Activated CD4-positive, CD25-positive, alpha-beta regulatory T cell treated with anti-CD3 and anti-CD28 coated beads, Interleukin-2, amount 50 U/mL, for 72 hours (primary cell): ENCODE measurements at regions not wholly inside any gene's neighbourhood (a gene's known extent, or its start where the extent isn't known, plus 50 kb on each side); places are given as distances from the start of the nearest gene placed in this dataset.
"Not testable (repeated sequence)": the region's sequence is repeated elsewhere in the genome, so short reads cannot be mapped to it uniquely, and the experiment has no call there.

Experiments
- DNase-seq: peaks from one replicate; pipeline ENCODE4 v3.0.0; 2021

DNA sequence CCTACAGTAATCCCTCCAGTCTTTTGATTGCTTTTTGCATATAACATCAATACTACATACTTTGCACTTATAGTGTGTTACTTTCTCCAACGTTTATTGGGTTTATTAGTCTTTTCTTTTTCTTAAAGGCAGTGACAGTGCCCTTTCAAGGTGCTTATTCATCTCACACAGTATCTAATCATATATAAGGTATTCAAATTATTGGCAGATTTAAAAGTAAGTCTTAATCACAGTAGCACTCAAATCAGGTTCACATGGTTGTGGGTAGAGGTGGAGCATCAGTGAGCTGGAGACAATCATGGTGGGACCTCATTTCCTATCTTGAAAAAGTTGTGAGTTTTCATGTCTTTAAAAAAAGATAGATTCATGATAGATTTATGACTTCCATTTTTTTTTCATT lies 706.2 kb downstream of the GALC start:
- DNase-seq: no peak

DNA sequence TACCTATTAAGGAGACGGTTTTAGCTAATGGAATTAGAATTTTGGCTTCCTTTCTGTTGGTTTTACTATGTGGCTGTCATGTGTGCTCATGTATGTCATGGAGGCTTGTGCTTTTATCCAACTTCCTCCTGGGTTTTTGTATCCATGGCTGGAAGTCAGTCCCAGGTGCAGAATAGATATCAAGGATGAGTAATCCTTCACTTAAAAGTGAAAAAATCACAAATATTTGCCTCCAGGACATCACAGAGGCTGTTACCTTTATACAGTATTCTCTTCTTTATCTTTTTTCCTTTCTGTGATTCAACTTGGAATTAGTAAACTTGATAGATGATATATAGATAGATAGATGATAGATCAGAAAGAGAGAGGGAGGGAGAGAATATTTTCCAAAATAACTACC lies 706.8 kb downstream of the GALC start:
- no peak for DNase-seq

DNA sequence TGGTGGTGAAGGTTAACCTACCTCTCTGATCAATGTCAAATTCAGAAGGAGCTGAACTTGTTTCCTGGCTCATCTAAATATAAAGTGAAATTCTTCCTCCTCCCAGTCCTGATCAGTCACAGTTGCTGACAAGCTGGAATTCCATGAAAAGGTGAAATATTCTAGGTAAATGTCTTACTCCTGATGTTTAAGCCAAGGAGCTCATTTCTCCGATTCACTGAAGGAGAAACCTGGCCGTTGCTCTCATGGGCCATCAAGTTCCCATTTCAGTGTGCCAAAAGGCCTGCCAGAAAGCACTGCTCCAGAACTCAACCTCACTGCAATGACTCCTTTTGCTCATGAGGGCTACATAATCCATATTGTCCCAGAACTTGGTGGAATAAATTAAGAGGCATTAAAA lies 707.5 kb downstream of the GALC start:
- DNase-seq: no peak

DNA sequence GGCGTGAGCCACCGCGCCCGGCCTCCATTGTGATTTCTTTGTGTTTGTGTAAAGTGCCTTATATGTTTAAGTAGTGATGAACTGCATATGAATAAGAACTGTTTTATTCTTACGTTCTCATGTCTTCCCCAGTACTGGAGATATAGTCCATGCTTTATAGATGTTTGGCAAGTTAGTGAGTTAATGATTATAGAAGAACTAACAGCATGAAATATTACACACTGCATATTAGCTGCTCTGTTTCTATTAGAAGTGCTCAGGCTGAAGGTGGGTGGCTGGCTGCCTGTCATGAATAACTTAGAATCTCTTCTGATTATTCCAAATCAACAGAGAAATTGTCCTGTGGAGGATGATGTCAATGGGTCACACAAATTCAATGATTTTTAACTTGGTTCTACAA lies 709.4 kb downstream of the GALC start:
- no peak for DNase-seq

DNA sequence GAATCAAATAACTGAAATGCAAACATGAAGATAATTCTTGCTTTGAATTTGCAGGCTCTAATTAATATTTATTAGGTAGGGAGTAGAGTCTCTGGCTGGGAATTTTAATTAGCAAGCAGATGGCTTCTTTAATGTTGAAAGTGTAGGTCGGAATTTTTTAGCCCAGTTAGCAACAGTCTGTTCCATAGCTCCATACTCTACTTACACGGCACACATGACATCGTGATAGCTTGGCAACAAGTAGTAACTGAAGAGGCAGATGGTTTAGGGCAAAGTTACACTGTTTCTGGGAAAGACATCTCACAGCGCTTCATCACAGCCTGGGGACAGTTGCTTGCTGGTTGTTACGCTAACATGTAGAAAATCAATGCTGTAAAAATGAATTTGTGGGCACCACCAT lies 710.7 kb downstream of the GALC start:
- no peak for DNase-seq

DNA sequence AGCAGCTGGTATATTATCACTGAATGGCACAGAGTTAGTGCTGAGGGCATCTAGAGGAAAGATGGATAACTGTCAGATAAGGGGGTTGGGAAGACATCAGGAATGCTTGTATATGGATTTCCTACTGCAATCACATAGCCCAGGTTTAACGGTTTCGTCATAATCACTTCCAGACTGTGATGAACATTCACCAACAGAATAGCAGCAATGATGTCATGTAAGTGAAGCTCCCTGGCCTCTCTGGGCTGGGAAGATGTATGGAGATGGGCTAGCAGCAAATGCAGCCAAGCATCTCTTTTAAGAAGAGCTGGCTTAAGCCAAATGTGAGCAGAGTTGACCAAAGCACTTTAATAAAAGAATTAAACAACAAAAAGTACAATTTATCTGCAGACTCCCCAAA lies 714.6 kb downstream of the GALC start:
- no peak for DNase-seq

DNA sequence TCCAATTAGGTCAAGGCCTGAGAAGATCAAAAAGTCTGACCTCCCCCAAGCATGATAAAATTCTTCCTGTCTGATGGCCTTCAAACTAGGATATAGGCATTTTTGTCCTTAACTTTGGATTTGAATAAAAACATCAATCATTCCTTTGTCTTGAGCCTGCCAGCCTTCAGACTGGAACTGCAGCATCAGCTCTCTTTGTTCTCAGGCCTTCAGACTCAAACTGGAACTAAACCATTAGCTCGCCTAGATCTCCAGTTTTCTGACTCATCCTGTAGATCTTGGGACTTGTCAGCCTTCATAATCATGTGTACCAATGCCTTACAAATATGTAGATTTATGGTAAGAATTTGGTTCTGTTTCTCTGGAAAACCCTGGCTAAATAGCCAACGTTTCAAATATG lies 721.7 kb downstream of the GALC start:
- DNase-seq: no peak

DNA sequence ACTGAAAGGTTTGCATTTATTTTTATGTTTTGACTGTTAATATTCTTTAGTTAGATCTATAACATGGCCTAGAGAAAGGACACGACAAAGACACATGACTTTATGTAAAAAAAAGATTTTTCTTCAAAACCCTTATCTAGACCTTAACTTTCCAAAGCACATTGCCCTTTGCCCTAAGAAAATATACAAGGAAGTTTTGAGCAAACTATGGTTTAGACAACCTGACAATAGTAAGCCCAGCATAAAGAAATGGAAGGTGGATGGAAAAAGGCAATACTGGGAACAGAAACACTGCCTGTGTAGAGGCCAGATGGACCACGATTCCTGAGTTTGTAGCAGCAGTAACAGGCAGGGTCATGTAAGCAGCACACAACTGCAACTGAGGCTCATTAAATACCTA lies 724.0 kb downstream of the GALC start:
- no peak for DNase-seq

DNA sequence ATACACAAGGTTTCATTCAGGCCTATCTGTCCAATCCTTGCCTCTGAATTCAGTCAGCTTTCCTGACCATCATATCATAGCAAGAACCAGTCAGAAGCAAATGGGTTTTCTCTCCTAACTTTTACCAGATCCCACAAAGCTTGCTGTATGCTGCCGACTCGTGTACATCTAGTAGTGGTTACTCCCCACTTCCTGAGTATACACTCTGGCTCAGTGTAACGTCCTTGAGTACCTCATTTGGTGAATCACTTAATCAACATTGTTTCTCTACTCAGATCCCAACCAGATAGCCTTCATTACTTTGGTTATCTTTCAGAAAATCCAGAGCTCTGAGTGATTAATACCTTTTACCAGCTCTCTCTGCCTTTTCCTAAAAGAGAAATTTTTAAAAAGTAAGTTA lies 728.2 kb downstream of the GALC start:
- no peak for DNase-seq

DNA sequence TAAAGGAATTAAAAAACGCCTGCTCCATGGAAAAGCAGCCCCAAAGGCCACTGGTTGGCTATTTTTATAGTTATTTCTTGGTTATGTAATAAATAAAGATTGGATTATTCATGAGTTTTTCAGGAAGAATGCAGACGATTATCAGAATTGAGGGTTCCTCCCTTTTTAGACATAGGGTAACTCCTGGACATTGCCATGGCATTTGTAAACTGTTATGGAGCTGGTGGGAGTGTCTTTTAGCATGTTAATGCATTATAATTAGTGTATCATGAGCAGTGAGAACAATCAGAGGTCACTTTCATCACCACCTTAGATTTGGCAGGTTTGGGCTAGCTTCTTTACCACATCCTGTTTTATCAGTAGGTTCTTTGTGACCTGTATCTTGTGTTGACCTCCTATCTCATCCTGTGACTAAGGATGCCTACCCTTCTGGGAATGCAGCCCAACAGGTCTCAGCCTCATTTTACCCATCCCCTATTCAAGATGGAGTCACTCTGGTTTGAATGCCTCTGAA lies 728.7 kb downstream of the GALC start:
- DNase-seq: no peak

DNA sequence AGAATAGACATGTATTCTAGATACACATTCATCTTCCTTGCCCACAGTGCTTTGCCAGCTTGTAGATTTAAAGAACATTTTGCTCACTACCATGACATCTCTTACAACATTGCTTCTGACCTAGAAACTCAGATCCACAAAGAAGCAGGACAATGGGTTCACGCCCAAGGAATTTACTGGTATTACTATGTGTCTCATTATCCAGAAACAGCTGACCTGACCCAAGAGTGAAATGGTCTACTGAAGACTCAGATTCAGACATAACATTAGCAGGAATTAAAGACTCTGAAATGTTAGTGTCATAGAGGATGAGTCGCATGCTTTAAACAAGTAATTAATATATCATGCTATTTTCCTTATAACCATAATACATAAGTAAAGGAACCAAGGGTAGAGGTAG lies 731.4 kb downstream of the GALC start:
- no peak for DNase-seq

DNA sequence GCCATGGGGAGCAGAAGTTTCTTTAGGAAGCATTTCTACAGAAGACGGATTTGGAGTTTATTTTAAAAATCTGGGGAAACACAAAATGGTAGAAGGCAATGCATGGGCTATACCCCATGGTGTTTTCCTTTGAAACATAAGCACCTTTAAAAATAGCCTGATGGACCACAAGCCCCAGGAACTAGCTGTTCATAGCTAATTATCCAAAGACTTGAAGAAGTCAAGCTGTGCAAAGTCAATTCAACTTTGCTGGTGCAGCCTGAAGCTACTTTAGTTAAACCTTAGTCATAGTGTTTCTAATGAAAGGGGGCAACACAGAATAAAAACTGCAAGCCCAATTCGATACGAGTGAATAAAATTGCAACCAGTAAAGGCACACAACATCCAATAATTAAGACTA lies 732.5 kb downstream of the GALC start:
- no peak for DNase-seq

DNA sequence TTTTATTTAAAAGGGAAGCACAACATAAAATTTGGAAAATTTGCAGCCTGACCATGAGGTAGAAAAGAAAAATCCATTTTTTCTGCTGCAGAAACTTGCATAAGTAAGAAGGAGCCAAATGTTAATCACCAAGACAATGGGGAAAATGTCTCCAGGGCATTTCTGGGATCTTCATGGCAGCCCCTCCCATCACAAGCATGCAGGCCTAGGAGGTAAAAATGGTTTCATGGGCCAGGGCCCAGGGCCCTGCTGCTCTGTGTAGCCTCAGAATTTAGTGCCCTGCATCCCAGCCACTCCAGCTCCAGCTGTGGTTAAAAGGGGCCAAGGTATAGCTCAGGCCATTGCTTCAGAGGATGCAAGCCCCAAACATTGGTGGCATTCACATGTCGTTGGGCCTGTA lies 735.6 kb downstream of the GALC start:
- no peak for DNase-seq

DNA sequence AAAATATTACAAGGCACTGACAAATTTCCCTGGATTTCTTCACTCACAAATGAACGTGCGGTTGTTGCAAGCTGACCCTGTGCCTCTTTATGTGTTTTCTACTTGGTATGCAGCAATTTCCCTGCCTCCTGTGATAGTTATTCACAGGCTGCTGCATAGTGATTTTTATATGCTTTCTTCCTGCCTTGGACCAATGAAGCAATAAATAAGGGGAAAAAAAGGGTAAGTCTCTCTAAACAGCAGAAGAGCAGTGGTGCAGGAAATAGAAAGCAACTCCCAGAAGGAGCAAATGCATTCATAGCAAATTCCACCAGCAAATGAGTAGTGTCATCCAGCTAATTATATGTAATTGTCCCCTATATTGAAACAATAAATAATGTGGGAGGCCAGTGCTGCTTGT lies 737.9 kb downstream of the GALC start:
- DNase-seq: no peak

DNA sequence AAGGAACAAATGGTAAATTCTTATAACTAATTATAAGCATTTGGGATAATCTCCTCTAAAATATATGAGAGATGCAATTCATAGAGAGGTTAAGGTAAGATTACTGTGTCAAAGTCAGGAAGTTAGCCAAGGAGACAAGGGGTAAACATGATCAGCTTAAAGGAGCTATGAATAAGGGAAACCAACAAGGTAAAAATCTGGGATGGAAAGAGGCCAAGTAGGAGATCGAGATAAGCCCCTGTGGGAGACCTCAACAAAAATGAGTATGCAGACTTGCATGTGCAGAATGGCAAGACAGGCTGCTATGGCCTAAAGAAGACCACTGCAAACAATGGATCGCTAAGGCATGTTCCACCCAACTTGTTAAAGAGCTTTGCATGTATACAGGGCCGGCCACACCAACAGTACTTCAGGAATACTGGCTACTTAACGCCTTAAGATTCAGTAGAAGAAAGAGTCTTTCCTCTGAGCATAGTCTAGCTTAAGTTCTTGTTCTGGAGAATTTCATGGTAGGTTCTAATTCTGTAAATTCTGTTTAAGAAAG lies 738.6 kb downstream of the GALC start:
- no peak for DNase-seq

DNA sequence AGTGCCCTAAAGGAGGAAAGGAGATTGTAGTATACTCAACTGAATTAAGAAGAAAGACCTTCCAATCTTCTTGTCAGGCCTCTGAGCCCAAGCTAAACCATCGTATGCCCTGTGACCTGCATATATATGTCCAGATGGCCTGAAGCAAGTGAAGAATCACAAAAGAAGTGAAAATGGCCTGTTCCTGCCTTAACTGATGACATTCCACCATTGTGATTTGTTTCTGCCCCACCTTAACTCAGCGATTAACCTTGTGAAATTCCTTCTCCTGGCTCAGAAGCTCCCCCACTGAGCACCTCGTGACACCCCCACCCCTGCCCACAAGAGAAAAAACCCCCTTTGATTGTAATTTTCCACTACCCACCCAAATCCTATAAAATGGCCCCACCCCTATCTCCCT lies 739.2 kb downstream of the GALC start:
- not testable (repeated sequence) for DNase-seq

DNA sequence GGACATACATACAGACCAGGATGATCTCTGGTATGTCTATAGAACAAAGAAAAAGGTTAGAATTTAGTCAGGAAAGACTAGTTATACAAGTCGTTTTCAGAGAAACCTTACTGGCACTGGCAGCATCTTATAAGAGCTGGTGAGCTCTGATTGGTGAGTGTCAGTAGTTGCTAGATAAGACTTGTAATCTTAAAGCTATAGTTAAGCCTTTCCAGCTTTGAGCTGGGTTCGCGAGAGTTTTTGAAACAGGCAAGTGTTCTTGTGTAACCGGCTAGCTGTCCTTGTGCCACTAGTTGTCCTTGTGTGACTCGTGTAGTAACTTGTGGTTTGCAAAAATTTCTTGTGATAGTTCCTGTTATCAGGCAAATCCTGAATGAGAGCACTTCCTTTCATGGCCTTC lies 740.9 kb downstream of the GALC start:
- DNase-seq: no peak

DNA sequence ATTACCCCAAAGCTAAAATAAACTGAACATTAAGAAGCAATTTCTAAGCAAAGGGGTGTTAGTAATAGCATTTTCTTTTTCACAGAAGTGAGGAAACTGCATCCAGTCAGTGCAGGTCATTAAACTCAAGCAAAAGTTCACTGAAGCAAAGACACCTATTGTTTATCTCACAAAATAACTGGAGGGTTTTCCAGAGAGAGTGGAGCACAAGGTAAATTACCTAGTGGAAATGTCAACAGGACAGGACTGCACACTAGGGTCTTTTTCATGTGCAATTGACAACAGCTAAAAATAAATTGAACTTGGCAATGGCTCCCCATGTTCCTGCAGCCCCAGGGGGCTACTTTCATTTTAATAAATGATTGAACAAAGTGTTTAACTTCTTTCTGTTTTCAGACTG lies 742.0 kb downstream of the GALC start:
- DNase-seq: no peak

DNA sequence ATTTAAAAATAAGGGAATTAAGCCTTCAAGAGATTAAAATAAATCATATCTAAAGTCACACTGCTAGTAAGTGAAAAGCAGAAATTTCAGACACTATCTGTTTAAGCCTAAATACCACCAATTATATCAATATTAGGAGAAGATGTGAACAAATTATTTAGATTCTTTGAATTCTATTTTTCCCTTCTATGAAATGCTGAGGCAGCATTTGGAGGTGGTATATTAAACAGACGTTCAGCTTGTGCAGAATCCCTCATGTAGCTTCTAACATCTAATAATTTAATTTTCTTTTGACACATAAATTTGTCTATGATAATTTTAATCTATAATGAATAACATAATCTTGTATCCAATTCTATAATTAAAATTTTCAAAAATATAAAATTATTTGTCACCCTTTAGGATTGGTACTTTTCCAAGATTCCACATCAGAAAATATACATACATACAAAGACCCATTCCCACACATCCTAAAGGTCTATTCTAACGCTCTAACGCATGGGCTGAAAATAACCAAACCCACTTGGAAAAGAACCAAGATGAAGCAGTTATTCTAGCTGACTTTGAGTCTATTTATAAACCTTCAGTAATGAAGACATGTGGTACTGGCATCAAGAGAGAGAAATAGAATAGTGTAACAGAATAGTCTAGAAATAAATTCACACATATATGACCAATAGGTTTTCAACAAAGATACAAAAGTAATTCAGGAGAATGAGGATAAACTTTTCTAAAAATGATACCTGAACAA lies 751.8 kb downstream of the GALC start:
- no peak for DNase-seq

DNA sequence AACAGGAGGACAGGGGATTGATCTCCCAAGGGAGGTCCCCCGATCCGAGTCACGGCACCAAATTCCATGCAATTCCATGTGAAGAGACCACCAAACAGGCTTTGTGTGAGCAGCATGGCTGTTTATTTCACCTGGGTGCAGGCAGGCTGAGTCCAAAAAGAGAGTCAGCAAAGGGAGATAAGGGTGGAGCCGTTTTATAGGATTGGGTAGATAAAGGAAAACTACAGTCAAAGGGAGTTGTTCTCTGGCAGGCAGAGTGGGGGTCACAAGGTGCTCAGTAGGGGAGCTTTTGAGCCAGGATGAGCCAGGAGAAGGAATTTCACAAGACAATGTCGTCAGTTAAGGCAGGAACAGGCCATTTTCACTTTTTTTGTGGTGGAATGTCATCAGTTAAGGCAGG lies 752.7 kb downstream of the GALC start:
- DNase-seq: not testable (repeated sequence)

DNA sequence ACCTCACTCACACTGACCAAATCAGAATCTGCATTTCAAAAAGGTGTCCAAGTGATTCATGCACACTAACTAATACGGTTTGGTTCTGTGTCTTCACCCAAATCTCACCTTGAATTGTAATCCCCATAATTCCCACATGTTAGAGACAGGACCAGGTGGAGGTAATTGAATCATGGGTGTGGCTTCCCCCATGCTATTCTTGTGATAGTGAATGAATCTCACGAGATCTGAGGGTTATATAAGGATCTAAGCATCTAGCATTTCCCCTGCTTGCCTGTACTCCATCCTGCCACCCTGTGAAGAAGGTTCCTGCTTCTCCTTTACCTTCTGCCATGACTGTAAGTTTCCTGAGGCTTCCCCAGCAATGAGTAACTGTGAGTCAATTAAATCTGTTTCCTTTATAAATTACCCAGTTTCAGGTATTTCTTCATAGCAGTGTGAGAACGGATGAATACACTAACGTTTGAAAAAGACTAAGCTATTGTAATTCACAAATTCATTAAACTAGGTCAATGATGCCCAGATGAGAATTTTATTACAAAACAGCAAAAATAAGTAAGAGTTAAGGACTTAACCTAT lies 759.1 kb downstream of the GALC start:
- DNase-seq: no peak

DNA sequence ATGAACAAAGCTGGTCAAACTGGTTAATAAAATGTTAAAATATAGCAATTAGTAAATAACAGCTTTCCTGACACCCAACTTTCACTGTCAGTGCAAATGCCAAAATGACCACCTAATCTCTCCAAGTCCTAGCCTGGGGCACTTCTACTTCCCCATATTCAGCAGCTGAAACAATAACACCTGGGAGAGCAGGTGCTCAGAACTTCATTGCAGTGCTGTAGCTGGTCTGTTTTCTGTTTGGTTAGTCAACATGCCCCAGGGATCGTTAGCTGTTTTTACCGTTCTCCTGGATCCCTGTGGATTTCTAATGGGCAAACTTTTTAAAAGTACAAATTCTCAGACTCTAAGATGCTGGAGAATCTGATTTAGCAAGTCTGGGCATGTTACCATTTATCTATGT lies 759.7 kb downstream of the GALC start:
- no peak for DNase-seq

DNA sequence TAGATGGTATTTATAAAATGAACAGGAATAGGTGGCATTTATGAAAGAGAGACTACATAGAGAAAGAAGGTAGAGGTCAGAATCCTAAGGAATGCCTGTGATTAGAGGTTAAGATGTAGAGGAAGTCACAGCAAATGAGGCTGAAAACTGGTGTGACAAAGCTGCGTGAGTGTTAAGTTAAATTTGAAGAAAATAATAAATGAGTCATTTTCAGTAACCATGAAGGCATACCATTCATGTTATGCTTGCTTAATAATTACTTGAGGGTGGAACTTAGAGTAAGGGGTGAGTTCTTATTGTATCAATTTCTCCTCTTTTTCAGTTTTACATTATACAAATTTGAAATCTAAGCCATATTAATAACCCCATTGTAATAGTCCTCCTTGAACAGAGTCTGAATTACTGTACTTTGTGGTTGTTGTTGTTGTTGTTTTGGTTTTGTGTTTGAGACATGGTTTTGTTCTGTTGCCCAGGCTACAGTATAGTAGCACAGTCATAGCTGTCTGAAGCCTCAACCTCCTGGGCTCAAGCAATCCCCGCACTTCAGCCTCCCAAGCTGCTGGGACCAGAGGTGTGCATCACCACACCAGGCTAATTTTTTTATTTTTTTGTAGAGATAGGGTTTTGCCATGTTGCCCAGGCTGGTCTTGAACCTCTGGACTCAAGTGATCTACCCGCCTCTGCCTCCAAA lies 761.5 kb downstream of the GALC start:
- DNase-seq: no peak

DNA sequence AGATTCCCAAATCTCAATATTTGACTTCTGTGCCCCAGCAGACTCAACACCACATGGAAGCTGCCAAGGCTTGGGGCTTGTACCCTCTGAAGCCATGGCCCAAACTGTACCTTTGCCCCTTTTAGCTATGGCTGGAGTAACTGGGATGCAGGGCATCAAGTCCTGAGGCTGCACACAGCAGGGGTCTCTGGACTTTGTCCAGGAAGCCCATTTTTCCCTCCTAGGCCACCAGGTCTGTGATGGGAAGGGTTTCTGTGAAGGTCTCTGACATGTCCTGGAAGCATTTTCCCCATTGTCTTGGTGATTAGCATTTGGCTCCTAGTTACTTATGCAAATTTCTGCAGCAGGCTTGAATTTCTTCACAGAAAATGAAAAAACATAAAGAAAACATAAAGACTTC lies 762.3 kb downstream of the GALC start:
- no peak for DNase-seq
